Renal cortex interstitium (tissue), 11 donors: ENCODE measurements at regions not wholly inside any gene's neighbourhood (a gene's known extent, or its start where the extent isn't known, plus 50 kb on each side); places are given as distances from the start of the nearest gene placed in this dataset.

ENCODE experiments used
- DNase-seq, 11 donors: peaks; one replicate each; pipeline ENCODE4 v3.0.0-alpha.2; 2013; ENCODE audit warnings: low read depth in 9 of 11, low spot score in 4 of 11; ENCODE audit errors: extremely low read depth in 1 of 11

GRCh38 chr5:118778941-118779340 is 209.4 kb downstream of the DTWD2 start:
- DNase-seq, result no peak

- no peak for DNase-seq
Observed at GRCh38 chr5:118777189-118777736, 211.1 kb downstream of the DTWD2 start.

- DNase-seq, result no peak
Observed at GRCh38 chr5:118776755-118777154, 211.6 kb downstream of the DTWD2 start.

DNA sequence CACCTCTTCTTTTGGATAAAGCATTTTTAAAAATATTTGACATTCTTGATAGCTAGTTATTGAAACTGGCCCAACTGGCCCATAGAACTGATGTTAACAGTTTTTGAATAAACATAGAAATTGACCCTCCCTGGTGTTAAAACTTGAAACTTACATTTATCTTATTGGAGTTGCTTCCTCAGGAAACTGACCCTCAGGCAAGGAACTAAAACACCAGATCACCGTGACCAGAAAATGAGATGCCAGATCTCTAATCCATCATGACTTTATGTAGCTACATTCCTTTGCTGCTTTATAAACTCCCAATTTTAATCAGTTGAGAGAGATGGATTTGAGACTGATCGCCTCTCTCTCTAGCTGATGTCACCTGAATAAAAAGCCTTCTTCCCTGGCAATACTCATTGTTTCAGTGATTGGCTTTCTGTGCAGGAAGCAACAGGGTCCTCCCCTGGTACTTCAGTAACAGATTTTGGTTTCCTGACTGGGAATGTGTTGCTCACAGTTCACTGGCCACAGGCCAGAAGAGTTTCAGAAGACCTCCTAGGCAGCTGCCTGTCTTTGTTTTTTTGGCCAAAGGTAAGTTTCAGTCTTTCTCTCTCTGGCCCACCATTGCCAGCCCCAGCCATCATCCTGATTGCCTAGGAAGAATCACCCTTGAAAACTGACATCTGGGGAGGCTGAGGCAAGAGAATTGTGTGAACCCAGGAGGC is 212.4 kb downstream of the DTWD2 start:
- no peak for DNase-seq

GRCh38 chr5:118768607-118769175 is 219.7 kb downstream of the DTWD2 start:
- no peak for DNase-seq

DNA sequence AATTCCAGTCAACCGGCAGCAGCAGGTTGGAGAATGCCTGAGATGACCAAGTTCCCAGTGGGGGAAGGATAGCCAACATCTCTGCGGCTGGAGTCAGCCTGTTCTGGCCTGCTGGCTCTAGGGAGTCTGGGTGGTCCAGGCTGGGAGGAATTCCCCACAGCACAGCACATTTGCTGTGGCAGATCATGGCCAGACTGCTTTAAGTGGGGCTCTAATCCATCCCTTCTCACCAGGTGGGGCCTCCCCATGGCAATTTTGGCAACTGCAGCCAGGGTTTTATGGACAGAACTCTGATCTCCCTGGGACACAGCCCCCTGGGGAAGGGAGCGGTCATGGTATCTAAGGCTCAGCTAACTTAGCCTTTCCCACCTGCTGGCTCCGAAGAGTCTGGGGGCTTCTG is 226.1 kb downstream of the DTWD2 start:
- no peak for DNase-seq

GRCh38 chr5:118761814-118762213 is 226.5 kb downstream of the DTWD2 start:
- no peak for DNase-seq

DNA sequence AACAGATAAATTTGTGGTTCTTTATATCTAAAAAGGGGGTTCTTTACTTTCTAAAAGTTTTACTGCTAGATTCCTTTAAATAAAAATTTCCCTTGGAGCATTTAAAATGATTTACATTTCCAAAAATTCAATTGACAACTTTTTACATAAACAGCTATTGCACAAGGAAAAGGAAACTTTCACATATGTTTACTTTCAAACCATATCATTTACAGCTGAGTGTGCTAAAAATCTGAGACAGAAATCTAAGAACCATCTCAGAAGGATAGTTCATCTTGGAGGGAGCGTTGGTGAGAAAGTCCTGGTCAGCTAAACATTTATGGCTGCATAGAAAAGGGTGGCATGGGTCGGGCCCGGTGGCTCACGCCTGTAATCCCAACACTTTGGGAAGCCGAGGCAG is 235.4 kb downstream of the DTWD2 start:
- no peak for DNase-seq

DNA sequence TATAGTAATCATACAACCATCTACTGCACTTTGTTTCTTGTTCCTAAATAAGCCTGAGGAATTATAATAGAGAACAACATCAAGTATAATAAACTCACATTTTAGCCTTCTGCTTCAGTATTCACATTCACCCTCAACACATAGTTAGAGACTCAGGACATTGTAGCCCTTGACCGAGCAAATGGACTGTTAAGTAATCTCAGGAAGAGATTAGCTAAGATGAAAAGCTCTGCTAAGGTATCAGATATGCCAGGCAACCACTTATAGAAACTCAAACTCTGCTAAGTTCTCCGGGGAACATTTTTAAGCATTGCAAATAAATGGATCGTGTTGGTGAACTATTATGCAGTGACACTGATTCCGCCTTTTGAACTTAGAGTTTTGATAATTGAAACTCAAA is 252.0 kb downstream of the DTWD2 start:
- DNase-seq, result no peak

- DNase-seq, result no peak
Observed at GRCh38 chr5:118733394-118733793, 255.0 kb downstream of the DTWD2 start.

GRCh38 chr5:118728191-118728590 is 260.2 kb downstream of the DTWD2 start:
- no peak for DNase-seq

DNA sequence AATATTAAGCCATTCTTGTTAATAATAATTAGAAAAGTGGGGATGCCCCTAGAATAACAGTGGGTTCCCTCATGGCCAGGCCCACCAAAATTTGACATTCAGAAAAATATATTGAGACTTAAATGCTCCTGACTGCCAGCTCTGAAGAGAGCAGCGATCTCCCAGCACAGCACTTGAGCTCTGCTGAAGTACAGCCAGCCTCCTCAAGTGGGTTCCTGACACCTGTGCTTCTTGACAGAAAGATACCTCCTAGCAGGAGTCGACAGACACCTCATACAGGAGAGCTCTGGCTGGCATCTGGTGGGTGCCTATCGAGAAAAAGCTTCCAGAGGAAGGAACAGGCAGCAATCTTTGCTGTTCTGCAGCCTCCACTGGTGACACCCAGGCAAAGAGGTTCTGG is 261.5 kb downstream of the DTWD2 start:
- DNase-seq, result no peak

DNA sequence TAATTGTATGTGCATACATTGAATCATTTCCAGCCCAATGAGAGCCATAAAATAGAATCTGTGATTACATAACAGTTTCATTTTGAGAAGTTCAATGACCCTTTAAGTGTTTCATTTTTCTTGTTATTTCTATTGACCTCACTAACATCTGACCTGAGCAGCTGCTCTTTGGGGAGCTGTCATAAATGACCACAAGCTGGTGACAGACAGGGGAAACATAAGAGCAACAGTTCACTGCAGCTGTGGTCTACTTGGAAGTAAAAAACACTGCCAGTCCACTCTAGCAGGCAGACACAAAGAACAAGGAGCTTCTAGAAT is 265.4 kb downstream of the DTWD2 start:
- no peak for DNase-seq

GRCh38 chr5:118722122-118723020 is 266.0 kb downstream of the DTWD2 start:
- DNase-seq, result no peak

GRCh38 chr5:118711727-118712126 is 276.6 kb downstream of the DTWD2 start:
- DNase-seq, result no peak

DNA sequence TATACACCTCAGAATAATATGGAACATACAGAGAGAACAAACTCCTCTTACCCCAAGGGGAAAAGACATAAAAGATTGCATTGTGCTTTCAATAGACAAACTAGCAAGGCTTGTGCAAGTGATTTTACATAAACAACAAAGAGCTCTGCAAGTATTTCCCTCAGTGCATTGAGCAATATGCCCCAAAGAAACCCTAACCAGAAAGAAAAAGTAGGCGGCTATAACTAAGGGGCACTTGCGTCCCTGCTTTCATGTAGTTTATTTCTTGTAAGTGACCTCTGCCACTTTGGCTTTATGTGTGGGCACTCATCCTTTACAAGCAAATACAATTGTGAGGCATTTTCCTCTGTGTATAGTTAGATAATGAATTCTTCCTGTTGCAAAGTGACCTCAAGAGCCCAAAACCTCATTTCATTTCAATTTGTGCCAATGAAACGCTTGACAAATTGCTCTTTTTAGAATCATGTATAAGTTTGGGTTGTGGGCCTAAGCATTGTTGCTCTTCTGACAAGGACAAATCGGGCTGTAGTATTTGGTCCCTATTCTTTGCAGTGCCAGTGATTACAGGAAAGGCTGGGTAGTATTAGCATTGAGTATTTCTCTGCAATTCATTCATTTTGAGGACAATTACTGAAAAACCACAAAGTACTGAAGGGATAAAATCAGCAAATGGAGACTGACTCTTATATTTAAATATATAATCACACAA is 282.2 kb downstream of the DTWD2 start:
- DNase-seq, result no peak

- DNase-seq, result no peak
Observed at GRCh38 chr5:118703241-118703640, 285.1 kb downstream of the DTWD2 start.

DNA sequence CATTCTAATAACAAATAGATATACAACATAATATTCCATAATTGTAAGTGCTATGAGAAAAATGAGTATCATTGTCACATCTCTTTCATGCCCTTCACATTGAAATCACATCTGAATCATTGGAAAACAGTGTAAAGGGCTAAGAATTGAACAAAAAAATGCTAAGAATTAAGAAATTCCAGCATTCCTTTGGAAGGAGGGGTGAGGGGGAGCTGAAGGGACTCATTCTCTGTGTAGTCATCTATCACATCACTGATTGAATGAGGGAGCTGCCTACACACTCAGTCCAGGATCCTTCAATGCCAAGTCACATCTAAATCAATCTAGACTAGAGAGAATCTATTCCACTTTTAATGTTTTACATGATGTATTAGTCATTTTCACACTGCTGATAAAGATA is 286.6 kb downstream of the DTWD2 start:
- DNase-seq, result no peak

- DNase-seq, result no peak
Observed at GRCh38 chr5:118700510-118700909, 287.8 kb downstream of the DTWD2 start.

- DNase-seq, result no peak
Observed at GRCh38 chr5:118698774-118699173, 289.6 kb downstream of the DTWD2 start.
